MM.1S (cell line): ENCODE measurements at regions not wholly inside any gene's neighbourhood (a gene's known extent, or its start where the extent isn't known, plus 50 kb on each side); places are given as distances from the start of the nearest gene placed in this dataset.

Experiments used
- DNase-seq: peaks from one replicate; pipeline ENCODE4 v3.0.0-alpha.2; 2015
- H2AFZ ChIP-seq: fragments of 300-600 bp; sonication (generic); 2 replicates; pipeline ENCODE4 v1.6.0; 2016; ENCODE audit warnings: antibody characterized with exemption, low read length
- H3F3A ChIP-seq: fragments of 300-600 bp; sonication (generic); 2 replicates; pipeline ENCODE4 v1.6.1; 2016; ENCODE audit warnings: mild to moderate bottlenecking, antibody characterized with exemption, low read length, moderate library complexity, mixed read lengths; ENCODE audit not compliant: insufficient read depth
- H3K27ac ChIP-seq: fragments of 300-600 bp; sonication (generic); 2 replicates; pipeline ENCODE4 v1.5.1; 2016; ENCODE audit warnings: mild to moderate bottlenecking, low read length
- H3K27me3 ChIP-seq: fragments of 300-600 bp; sonication (generic); replicated peaks from 2 replicates; pipeline ENCODE4 v1.6.0; 2016; ENCODE audit warnings: low read length; ENCODE audit not compliant: insufficient read depth
- H3K36me3 ChIP-seq: fragments of 300-600 bp; sonication (generic); replicated peaks from 2 replicates; pipeline ENCODE4 v1.6.1; 2016; ENCODE audit warnings: mild to moderate bottlenecking, low read length, mixed read lengths; ENCODE audit not compliant: insufficient read depth
- H3K4me1 ChIP-seq: fragments of 300-600 bp; sonication (generic); 2 replicates; pipeline ENCODE4 v1.6.1; 2016; ENCODE audit warnings: low read length, mixed read lengths
- H3K4me2 ChIP-seq: fragments of 300-600 bp; sonication (generic); 2 replicates; pipeline ENCODE4 v1.6.0; 2016; ENCODE audit warnings: low read depth, low read length
- H3K4me3 ChIP-seq: fragments of 300-600 bp; sonication (generic); 2 replicates; pipeline ENCODE4 v1.5.1; 2016; ENCODE audit warnings: low read length, mixed read lengths
- H3K79me2 ChIP-seq: fragments of 300-600 bp; sonication (generic); 2 replicates; pipeline ENCODE4 v1.6.1; 2016; ENCODE audit warnings: mixed run types, low read length, mixed read lengths
- H3K9ac ChIP-seq: fragments of 300-600 bp; sonication (generic); 2 replicates; pipeline ENCODE4 v1.6.1; 2016; ENCODE audit warnings: low read length, mixed read lengths
- H3K9me2 ChIP-seq: fragments of 300-600 bp; sonication (generic); replicated peaks from 2 replicates; pipeline ENCODE4 v1.6.1; 2016; ENCODE audit warnings: mild to moderate bottlenecking, low read length, mixed read lengths; ENCODE audit not compliant: insufficient read depth
- H3K9me3 ChIP-seq: fragments of 300-600 bp; sonication (generic); replicated peaks from 2 replicates; pipeline ENCODE4 v1.6.1; 2016; ENCODE audit warnings: mild to moderate bottlenecking, low read length, mixed read lengths; ENCODE audit not compliant: insufficient read depth
- H4K20me1 ChIP-seq: fragments of 300-600 bp; sonication (generic); 2 replicates; pipeline ENCODE4 v1.6.1; 2016; ENCODE audit warnings: mild to moderate bottlenecking, low read length, moderate library complexity, mixed read lengths; ENCODE audit not compliant: insufficient read depth
- CTCF ChIP-seq: fragments of 300-600 bp; sonication (generic); IDR thresholded peaks from 2 replicates; pipeline ENCODE4 v1.5.1; 2016; ENCODE audit warnings: antibody characterized with exemption, low read length, mixed read lengths
- EZH2 ChIP-seq: fragments of 300-600 bp; sonication (generic); optimal IDR thresholded peaks from 2 replicates; pipeline ENCODE3; 2017; ENCODE audit warnings: low read depth, mild to moderate bottlenecking, antibody characterized with exemption, low read length, mixed read lengths
- EZH2phosphoT487 ChIP-seq: fragments of 300-600 bp; sonication (generic); IDR thresholded peaks from 2 replicates; pipeline ENCODE4 v1.6.1; 2018; ENCODE audit warnings: antibody characterized with exemption, low read length

DNA sequence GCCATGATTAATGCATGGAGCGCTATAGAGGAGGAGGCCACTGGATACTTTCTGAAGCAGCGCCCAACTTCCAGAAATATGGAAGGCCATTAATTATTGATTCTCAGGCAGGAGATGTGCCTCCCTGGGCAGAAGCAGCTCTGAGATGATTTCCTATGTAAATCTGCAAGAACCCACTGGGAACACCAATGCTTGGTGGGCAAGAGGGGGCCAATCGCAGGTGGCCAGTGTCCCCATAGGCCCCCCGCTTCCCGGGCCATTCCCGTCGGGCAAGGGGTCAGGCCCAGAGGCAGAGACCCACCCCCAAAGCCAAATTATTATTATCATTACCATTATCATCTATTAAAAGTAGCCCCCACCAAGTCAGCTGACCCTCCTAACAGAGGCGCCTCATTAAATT lies 288.0 kb upstream of the TLE3 start:
- DNase-seq = no peak
- Histone ChIP-seq H3K4me1 (peaks cover 9% of the 10 kb centered on the region; the same call in 1 of the 2 replicates), H4K20me1 (no peaks in the 10 kb centered on the region), H3K9me2 (no peaks in the 10 kb centered on the region), H3K4me2 (no peak overlapping the region), H3K36me3 (no peaks in the 10 kb centered on the region), H3K27ac (no peak overlapping the region), H3K9me3 (no peaks in the 10 kb centered on the region), H3F3A (no peaks in the 10 kb centered on the region), H3K27me3 (no peaks in the 10 kb centered on the region), H3K4me3 (no peak overlapping the region), H3K79me2 (no peaks in the 10 kb centered on the region), H3K9ac (no peak overlapping the region), H2AFZ (no peak overlapping the region)
- TF ChIP-seq CTCF (no peak), EZH2phosphoT487 (no peak), EZH2 (no peak)

DNA sequence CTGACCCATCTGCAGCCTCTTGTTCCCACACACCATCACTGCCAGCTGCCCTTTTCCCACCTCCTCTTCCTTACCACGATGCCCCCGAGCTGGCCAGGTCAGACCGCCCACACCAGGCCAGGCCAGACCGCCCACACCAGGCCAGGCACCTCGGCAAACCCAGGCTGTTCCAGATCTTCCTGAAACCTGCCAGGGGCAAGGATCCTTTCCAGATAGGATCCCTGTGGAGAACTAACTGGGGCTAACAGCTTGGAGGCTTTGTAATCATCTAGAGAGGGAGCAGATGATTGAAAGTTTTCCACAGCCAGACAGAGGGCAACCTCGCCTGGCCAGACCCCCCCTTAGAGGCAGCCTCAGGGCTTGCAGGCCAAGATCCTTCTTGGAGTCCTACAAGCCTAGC lies 287.3 kb upstream of the TLE3 start:
- Histone ChIP-seq H3K27me3 (no peaks in the 10 kb centered on the region), H3K27ac (no peak overlapping the region), H3K9me3 (no peaks in the 10 kb centered on the region)

GRCh38 chr15:70383856-70384255 lies 286.1 kb upstream of the TLE3 start:
- Histone ChIP-seq H3K4me2 (no peak overlapping the region), H3K36me3 (no peaks in the 10 kb centered on the region), H3K9ac (no peak overlapping the region), H3K9me2 (no peaks in the 10 kb centered on the region), H3K27ac (no peak overlapping the region), H3K79me2 (no peaks in the 10 kb centered on the region), H2AFZ (no peak overlapping the region), H3K4me3 (no peak overlapping the region), H3F3A (no peaks in the 10 kb centered on the region), H3K27me3 (no peaks in the 10 kb centered on the region), H3K4me1 (peaks cover 9% of the 10 kb centered on the region; the same call in 1 of the 2 replicates), H4K20me1 (no peaks in the 10 kb centered on the region), H3K9me3 (no peaks in the 10 kb centered on the region)
- DNase-seq = no peak
- TF ChIP-seq EZH2 (no peak), CTCF (no peak), EZH2phosphoT487 (no peak)

More for the DNA sequence above, 287.3 kb upstream of the TLE3 start:
- H2AFZ ChIP-seq = no peak overlapping the region
- no peak overlapping the region for H3K4me3 ChIP-seq
- H3K4me1 ChIP-seq = peaks cover 9% of the 10 kb centered on the region; the same call in 1 of the 2 replicates
- H3K4me2 ChIP-seq = no peak overlapping the region
- H4K20me1 ChIP-seq = no peaks in the 10 kb centered on the region
- no peaks in the 10 kb centered on the region for H3K79me2 ChIP-seq
- DNase-seq = no peak
- H3F3A ChIP-seq = no peaks in the 10 kb centered on the region
- H3K9me2 ChIP-seq = no peaks in the 10 kb centered on the region
- TF ChIP-seq EZH2 = no peak
- TF ChIP-seq CTCF = no peak
- no peak for TF ChIP-seq EZH2phosphoT487
- no peak overlapping the region for H3K9ac ChIP-seq
- H3K36me3 ChIP-seq = no peaks in the 10 kb centered on the region
